ENCODE measurements at regions not wholly inside any gene's neighbourhood (a gene's known extent, or its start where the extent isn't known, plus 50 kb on each side); places are given as distances from the start of the nearest gene placed in this dataset.

DNA sequence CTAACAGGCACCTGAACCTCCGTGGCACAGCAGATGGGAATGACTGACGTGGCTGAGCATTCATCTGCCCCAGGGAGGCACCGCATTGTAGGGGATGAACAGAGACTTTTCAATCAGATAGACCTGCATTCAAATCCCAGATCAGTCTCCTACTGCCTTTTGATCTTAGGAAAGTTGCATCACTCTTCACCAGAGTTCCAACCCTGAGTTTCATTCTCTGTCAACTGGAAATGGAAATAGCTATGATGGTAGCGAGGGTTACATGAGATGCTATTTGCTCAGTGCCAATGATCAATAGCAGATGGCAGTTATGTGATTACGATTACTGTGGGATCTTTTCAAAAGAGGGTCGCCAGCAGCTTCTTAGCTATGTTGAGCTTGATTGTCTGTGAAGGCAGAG is 189.3 kb upstream of the RFC3 start:
- no peak overlapping the region for H3K27ac ChIP-seq (ENCODE audit: low read length in 2 of 2)
- no peaks in the 10 kb centered on the region for H3K9me3 Mint-ChIP-seq (ENCODE audit: insufficient read depth)
- H3K36me3 ChIP-seq (replicated peaks in 1 of 2; ENCODE audit: control extremely low read depth in 1 of 2, control insufficient read depth in 1 of 2, extremely low read depth in 1 of 2, insufficient read depth in 2 of 2, low read length in 1 of 2), result no peaks in the 10 kb centered on the region
- no peaks in the 10 kb centered on the region for H4K20me1 ChIP-seq (ENCODE audit: control insufficient read depth, insufficient read depth, low read length, poor library complexity, severe bottlenecking)
- no peaks in the 10 kb centered on the region for H3K79me2 ChIP-seq (ENCODE audit: control insufficient read depth, insufficient read depth, low read length)
- peaks cover 3% of the 10 kb centered on the region for H3K27me3 Mint-ChIP-seq
- no peak for ATAC-seq (ENCODE audit: low read depth)
- H3K27me3 ChIP-seq (replicated peaks in 1 of 4; ENCODE audit: control extremely low read depth in 1 of 4, control insufficient read depth in 3 of 4, insufficient read depth in 4 of 4, low read length in 3 of 4), result no peaks in the 10 kb centered on the region
- H3K9me3 ChIP-seq (ENCODE audit: control extremely low read depth in 1 of 3, control insufficient read depth in 2 of 3, insufficient read depth in 1 of 3, low read length in 2 of 3), result no peaks in the 10 kb centered on the region
- ChIA-PET POLR2A (no interaction called here), CTCF (no interaction called here)
- no peak for DNase-seq
- no peaks in the 10 kb centered on the region for H3K4me1 Mint-ChIP-seq
- H3K4me3 ChIP-seq (ENCODE audit: control extremely low read depth in 1 of 5, extremely low read depth in 1 of 5, insufficient read depth in 1 of 5, low read depth in 2 of 5, low read length in 4 of 5), result no peak overlapping the region
- no peaks in the 10 kb centered on the region for H3K4me1 ChIP-seq (ENCODE audit: control insufficient read depth in 2 of 2, insufficient read depth in 2 of 2, low read length in 2 of 2)
- no peak overlapping the region for H3K4me3 Mint-ChIP-seq
- intact Hi-C loops (cut with micrococcal nuclease), result no loop called here
- H3K27ac Mint-ChIP-seq, result no peak overlapping the region
- no peak overlapping the region for H3K4me2 ChIP-seq (replicated peaks; ENCODE audit: low read depth, low read length, poor library complexity, severe bottlenecking)
- H3K9ac ChIP-seq (ENCODE audit: low read length), result no peak overlapping the region
- TF ChIP-seq, protein P1, sequence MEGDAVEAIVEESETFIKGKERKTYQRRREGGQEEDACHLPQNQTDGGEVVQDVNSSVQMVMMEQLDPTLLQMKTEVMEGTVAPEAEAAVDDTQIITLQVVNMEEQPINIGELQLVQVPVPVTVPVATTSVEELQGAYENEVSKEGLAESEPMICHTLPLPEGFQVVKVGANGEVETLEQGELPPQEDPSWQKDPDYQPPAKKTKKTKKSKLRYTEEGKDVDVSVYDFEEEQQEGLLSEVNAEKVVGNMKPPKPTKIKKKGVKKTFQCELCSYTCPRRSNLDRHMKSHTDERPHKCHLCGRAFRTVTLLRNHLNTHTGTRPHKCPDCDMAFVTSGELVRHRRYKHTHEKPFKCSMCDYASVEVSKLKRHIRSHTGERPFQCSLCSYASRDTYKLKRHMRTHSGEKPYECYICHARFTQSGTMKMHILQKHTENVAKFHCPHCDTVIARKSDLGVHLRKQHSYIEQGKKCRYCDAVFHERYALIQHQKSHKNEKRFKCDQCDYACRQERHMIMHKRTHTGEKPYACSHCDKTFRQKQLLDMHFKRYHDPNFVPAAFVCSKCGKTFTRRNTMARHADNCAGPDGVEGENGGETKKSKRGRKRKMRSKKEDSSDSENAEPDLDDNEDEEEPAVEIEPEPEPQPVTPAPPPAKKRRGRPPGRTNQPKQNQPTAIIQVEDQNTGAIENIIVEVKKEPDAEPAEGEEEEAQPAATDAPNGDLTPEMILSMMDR (IDR thresholded peaks at IDR 0.05), result no peak
- TF ChIP-seq EZH2 (IDR thresholded peaks at IDR 0.05; ENCODE audit: borderline replicate concordance, insufficient read depth, low read depth, low read length, poor library complexity, severe bottlenecking), result no peak
- no peak overlapping the region for H2AFZ ChIP-seq (ENCODE audit: insufficient read depth, low read depth, low read length, poor library complexity, severe bottlenecking)
- WGBS (ENCODE audit: insufficient coverage), result 95% methylated on average over 3 of the region's 6 CpGs

DNA sequence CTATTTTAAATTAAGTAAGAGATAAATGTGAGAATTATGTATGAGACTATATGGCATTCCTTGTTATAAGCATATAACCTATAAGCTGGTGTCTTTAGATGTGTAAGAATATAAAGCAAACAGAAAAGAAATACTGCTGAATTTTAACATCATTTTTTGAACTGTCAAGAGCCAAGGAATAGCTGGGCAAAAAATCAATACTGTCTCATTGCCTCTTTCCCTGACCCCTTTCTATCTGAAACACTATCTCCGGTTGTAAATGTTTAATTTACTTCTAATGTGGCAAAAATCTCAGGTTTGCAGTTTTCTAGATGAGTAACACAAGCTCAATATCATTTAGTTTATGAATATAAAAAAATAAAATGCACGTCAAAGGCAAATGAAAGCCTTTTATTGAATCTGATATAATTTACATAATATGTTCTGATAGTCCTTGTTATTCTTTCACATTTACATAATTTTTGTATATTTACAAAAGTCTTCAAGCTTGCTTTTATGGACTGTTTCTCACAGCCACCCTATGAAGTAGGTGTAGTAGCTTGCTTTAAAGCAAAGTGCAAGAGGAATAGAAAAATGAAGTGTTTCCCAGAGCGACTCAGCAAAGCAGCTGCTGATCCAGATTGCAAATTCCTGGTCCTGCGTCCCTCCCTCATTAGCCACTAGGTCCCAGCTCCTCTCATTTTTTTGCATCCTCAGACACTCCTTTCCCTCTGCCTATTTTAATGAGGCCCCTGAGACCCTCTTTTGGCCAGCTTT is 188.2 kb upstream of the RFC3 start:
- peaks cover 6% of the 10 kb centered on the region for H3K27me3 Mint-ChIP-seq

More for the DNA sequence above, 188.2 kb upstream of the RFC3 start:
- no peak for DNase-seq
- Histone ChIP-seq H2AFZ (ENCODE audit: insufficient read depth, low read depth, low read length, poor library complexity, severe bottlenecking) (no peak overlapping the region), H3K27ac (ENCODE audit: low read length in 2 of 2) (no peak overlapping the region), H3K4me1 (ENCODE audit: control insufficient read depth in 2 of 2, insufficient read depth in 2 of 2, low read length in 2 of 2) (no peaks in the 10 kb centered on the region), H3K79me2 (ENCODE audit: control insufficient read depth, insufficient read depth, low read length) (no peaks in the 10 kb centered on the region), H3K9me3 (ENCODE audit: control extremely low read depth in 1 of 3, control insufficient read depth in 2 of 3, insufficient read depth in 1 of 3, low read length in 2 of 3) (no peaks in the 10 kb centered on the region), H3K4me2 (replicated peaks; ENCODE audit: low read depth, low read length, poor library complexity, severe bottlenecking) (no peak overlapping the region), H3K27me3 (replicated peaks in 1 of 4; ENCODE audit: control extremely low read depth in 1 of 4, control insufficient read depth in 3 of 4, insufficient read depth in 4 of 4, low read length in 3 of 4) (no peaks in the 10 kb centered on the region), H3K4me3 (ENCODE audit: control extremely low read depth in 1 of 5, extremely low read depth in 1 of 5, insufficient read depth in 1 of 5, low read depth in 2 of 5, low read length in 4 of 5) (no peak overlapping the region), H4K20me1 (ENCODE audit: control insufficient read depth, insufficient read depth, low read length, poor library complexity, severe bottlenecking) (no peaks in the 10 kb centered on the region), H3K9ac (ENCODE audit: low read length) (no peak overlapping the region), H3K36me3 (replicated peaks in 1 of 2; ENCODE audit: control extremely low read depth in 1 of 2, control insufficient read depth in 1 of 2, extremely low read depth in 1 of 2, insufficient read depth in 2 of 2, low read length in 1 of 2) (no peaks in the 10 kb centered on the region)
- WGBS (ENCODE audit: insufficient coverage), result 80% methylated on average over 2 of the region's 4 CpGs
- no peak overlapping the region for H3K4me3 Mint-ChIP-seq
- H3K9me3 Mint-ChIP-seq (ENCODE audit: insufficient read depth), result no peaks in the 10 kb centered on the region
- CTCF ChIA-PET, result no interaction called here
- intact Hi-C loops (cut with micrococcal nuclease), result no loop called here
- H3K4me1 Mint-ChIP-seq, result no peaks in the 10 kb centered on the region
- no peak for TF ChIP-seq EZH2 (IDR thresholded peaks at IDR 0.05; ENCODE audit: borderline replicate concordance, insufficient read depth, low read depth, low read length, poor library complexity, severe bottlenecking)
- POLR2A ChIA-PET, result no interaction called here
- ATAC-seq (ENCODE audit: low read depth), result no peak
- H3K27ac Mint-ChIP-seq, result no peak overlapping the region

All from B cell (primary cell).